CD4-positive, alpha-beta memory T cell (primary cell): ENCODE measurements at regions not wholly inside any gene's neighbourhood (a gene's known extent, or its start where the extent isn't known, plus 50 kb on each side); places are given as distances from the start of the nearest gene placed in this dataset.

Experiments
- CTCF ChIA-PET: fragments of 350-600 bp; sonication (Branson Sonifier 250); formaldehyde crosslinking; loops from one replicate; lab custom pipeline; 2021; ENCODE audit warnings: inconsistent platforms; ENCODE audit not compliant: partially characterized antibody; lab: Charles Lee
- POLR2A ChIA-PET: fragments of 350-600 bp; sonication (Branson Sonifier 250); formaldehyde crosslinking; loops from one replicate; lab custom pipeline; 2021; ENCODE audit not compliant: partially characterized antibody; lab: Charles Lee
- DNase-seq, 5 donors: peaks; one replicate each; pipeline versions ENCODE4 v3.0.0 to v3.0.0-alpha.2; 2020 to 2022; ENCODE audit warnings: mixed read lengths in 1 of 5
- H3K27ac ChIP-seq: one replicate; pipeline ENCODE4 v1.7.0; 2013; ENCODE audit warnings: low read depth, low read length
- H3K27me3 ChIP-seq: 2 replicates; pipeline ENCODE4 v1.7.0; 2013; ENCODE audit warnings: mild to moderate bottlenecking, low read length, moderate library complexity; ENCODE audit not compliant: insufficient read depth
- H3K36me3 ChIP-seq: 2 replicates; pipeline ENCODE4 v1.7.0; 2013; ENCODE audit warnings: mild to moderate bottlenecking, low read length, moderate library complexity; ENCODE audit not compliant: insufficient read depth
- H3K4me1 ChIP-seq: 2 replicates; pipeline ENCODE4 v1.7.0; 2013; ENCODE audit warnings: mild to moderate bottlenecking, low read length, moderate library complexity; ENCODE audit not compliant: insufficient read depth
- H3K4me3 ChIP-seq, 2 donors: one replicate each; pipeline ENCODE4 v1.7.0; 2013; ENCODE audit warnings: low read length in 2 of 2, mild to moderate bottlenecking in 1 of 2
- H3K9me3 ChIP-seq, 2 donors: one replicate each; pipeline ENCODE4 v1.7.0; 2013; ENCODE audit warnings: low read length in 2 of 2, control low read depth in 1 of 2; ENCODE audit not compliant: control insufficient read depth in 1 of 2
- H3K27ac Mint-ChIP-seq, 7 donors: one replicate each; pipeline ENCODE4 v1.8.0; 2020 to 2021; ENCODE audit warnings: mixed read lengths in 7 of 7, mild to moderate bottlenecking in 6 of 7, inconsistent platforms in 3 of 7, moderate library complexity in 3 of 7
- H3K27me3 Mint-ChIP-seq, 2 donors: one replicate each; pipeline ENCODE4 v1.8.0; 2020 to 2021; ENCODE audit warnings: mixed read lengths in 2 of 2
- H3K36me3 Mint-ChIP-seq, 2 donors: one replicate each; pipeline ENCODE4 v1.8.0; 2020 to 2021; ENCODE audit warnings: mixed read lengths in 2 of 2, inconsistent platforms in 1 of 2, mild to moderate bottlenecking in 1 of 2
- H3K4me1 Mint-ChIP-seq, 4 donors: one replicate each; pipeline ENCODE4 v1.8.0; 2020 to 2021; ENCODE audit warnings: mixed read lengths in 4 of 4, mild to moderate bottlenecking in 1 of 4
- H3K4me3 Mint-ChIP-seq, 8 donors: one replicate each; pipeline ENCODE4 v1.8.0; 2020 to 2021; ENCODE audit warnings: mixed read lengths in 8 of 8, mild to moderate bottlenecking in 7 of 8, moderate library complexity in 6 of 8, inconsistent platforms in 3 of 8
- H3K9me3 Mint-ChIP-seq, 8 donors: one replicate each; pipeline ENCODE4 v1.8.0; 2020 to 2021; ENCODE audit warnings: mixed read lengths in 8 of 8, mild to moderate bottlenecking in 5 of 8, inconsistent platforms in 3 of 8, moderate library complexity in 1 of 8
- intact Hi-C: fragments of 100-400 bp; cut with micrococcal nuclease; formaldehyde crosslinking; loops from one replicate; pipeline ENCODE4 v1.15.1; 2023

DNA sequence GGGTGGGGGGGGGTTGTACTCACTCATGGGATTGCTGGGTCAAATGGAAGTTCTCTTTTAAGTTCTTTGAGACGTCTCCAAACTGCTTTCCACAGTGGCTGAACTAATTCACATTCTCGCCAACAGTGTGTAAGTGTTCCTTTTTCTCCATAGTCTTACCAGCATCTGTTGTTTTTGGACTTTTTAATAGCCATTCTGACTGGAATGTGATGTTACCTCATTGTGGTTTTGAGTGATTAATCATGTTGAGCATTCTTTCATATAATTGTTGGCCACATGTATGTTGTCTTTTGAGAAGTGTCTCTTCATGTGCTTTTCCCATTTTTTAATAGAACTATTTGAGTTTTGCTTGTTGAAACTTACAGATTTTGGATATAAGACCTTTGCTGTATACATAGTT is 94.9 kb upstream of the PLPPR1 start:
- ChIA-PET POLR2A (no interaction called here), CTCF (no interaction called here)
- H3K27ac ChIP-seq, result no peak overlapping the region
- H3K27me3 Mint-ChIP-seq, result no peaks in the 10 kb centered on the region
- no peaks in the 10 kb centered on the region for H3K4me1 ChIP-seq
- no peak for DNase-seq
- H3K4me3 ChIP-seq, result no peak overlapping the region
- intact Hi-C loops, result no loop called here
- H3K9me3 Mint-ChIP-seq, result peaks cover 5 to 15% (median 11%) of the 10 kb centered on the region in 8 donors
- no peaks in the 10 kb centered on the region for H3K36me3 ChIP-seq
- no peak overlapping the region for H3K27ac Mint-ChIP-seq
- H3K27me3 ChIP-seq, result no peaks in the 10 kb centered on the region
- no peaks in the 10 kb centered on the region for H3K36me3 Mint-ChIP-seq
- no peaks in the 10 kb centered on the region for H3K4me1 Mint-ChIP-seq
- no peaks in the 10 kb centered on the region for H3K9me3 ChIP-seq
- H3K4me3 Mint-ChIP-seq, result no peak overlapping the region

DNA sequence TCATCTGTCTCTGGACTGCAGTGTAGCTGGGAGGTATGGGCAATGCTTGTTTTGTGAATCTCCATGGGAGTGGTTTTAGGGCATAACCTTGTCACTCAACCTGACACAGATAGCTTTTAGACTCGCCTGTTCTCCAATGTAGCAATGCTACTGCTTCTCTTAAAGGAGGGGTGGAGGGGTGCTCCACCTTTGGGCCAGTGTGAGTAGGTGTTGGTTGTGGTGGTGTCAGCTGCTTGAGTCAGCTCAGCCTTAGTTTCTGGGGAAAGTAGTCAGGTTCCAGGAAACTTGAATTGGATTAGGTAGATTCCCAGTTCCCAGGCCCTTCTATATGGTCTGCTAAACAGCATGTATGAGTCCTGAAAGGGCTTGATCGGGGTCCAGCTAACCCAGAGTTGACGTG is 91.1 kb upstream of the PLPPR1 start:
- no peaks in the 10 kb centered on the region for H3K27me3 Mint-ChIP-seq
- DNase-seq, result no peak
- intact Hi-C loops, result no loop called here

DNA sequence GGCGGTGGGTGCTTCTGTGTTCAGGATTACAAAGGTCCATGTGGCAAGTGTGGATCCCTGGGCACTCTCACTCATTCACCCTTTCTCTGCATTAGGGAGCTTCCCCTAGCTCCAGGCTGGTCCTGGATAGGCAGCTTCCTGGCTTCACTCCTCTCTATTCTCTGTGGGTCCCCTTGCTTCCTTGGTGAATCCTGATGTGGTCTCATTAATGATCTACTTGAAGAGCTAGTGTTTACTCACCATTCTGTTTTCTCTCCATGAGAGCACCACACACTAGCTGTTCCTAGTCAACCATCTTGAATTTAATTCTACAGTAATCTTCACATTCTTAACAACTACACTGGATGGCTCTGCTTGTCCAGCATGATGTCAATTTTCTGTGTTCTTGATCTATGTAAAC is 90.0 kb upstream of the PLPPR1 start:
- no peaks in the 10 kb centered on the region for H3K9me3 ChIP-seq
- Mint-ChIP-seq H3K4me1 (no peaks in the 10 kb centered on the region), H3K27ac (no peak overlapping the region), H3K4me3 (no peak overlapping the region), H3K36me3 (no peaks in the 10 kb centered on the region), H3K9me3 (peaks cover 4 to 17% (median 12%) of the 10 kb centered on the region in 8 donors), H3K27me3 (no peaks in the 10 kb centered on the region)
- H3K36me3 ChIP-seq, result no peaks in the 10 kb centered on the region
- no peak for DNase-seq
- H3K27me3 ChIP-seq, result no peaks in the 10 kb centered on the region
- CTCF ChIA-PET, result no interaction called here
- intact Hi-C loops, result no loop called here
- POLR2A ChIA-PET, result no interaction called here
- no peaks in the 10 kb centered on the region for H3K4me1 ChIP-seq
- H3K27ac ChIP-seq, result no peak overlapping the region
- H3K4me3 ChIP-seq, result no peak overlapping the region

More for the DNA sequence above, 91.1 kb upstream of the PLPPR1 start:
- H3K27me3 ChIP-seq, result no peaks in the 10 kb centered on the region
- Mint-ChIP-seq H3K36me3 (no peaks in the 10 kb centered on the region), H3K27ac (no peak overlapping the region), H3K4me3 (no peak overlapping the region), H3K9me3 (peaks cover 6 to 15% (median 12%) of the 10 kb centered on the region in 8 donors), H3K4me1 (no peaks in the 10 kb centered on the region)
- no peaks in the 10 kb centered on the region for H3K4me1 ChIP-seq
- ChIA-PET POLR2A (no interaction called here), CTCF (no interaction called here)
- H3K36me3 ChIP-seq, result no peaks in the 10 kb centered on the region
- no peaks in the 10 kb centered on the region for H3K9me3 ChIP-seq
- no peak overlapping the region for H3K4me3 ChIP-seq
- no peak overlapping the region for H3K27ac ChIP-seq

DNA sequence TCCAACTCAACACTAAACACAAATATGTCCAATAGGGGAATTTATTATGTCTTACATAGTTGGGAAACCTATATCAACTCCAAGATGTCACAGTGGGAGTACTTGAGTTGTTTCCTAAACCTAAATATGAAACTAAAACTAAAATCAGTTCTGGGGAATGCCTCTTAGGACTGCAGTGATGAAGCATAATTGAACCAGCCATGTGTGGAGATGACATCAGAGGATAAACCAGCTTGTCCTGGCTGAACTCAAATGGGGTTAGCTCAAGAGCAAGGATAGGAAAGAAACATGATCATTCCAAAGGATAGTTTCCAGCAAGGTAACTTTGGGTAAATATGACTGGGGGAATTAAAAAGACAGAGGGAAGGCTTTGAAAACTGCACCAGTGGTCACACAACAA is 88.9 kb upstream of the PLPPR1 start:
- Histone ChIP-seq H3K9me3 (no peaks in the 10 kb centered on the region), H3K27me3 (no peaks in the 10 kb centered on the region), H3K4me3 (no peak overlapping the region), H3K27ac (no peak overlapping the region), H3K36me3 (no peaks in the 10 kb centered on the region), H3K4me1 (no peaks in the 10 kb centered on the region)
- Mint-ChIP-seq H3K4me3 (no peak overlapping the region), H3K36me3 (no peaks in the 10 kb centered on the region), H3K9me3 (peaks cover 4 to 22% (median 12%) of the 10 kb centered on the region in 8 donors), H3K27me3 (peaks cover 0 to 2% of the 10 kb centered on the region in 2 donors), H3K27ac (no peak overlapping the region), H3K4me1 (no peaks in the 10 kb centered on the region)
- intact Hi-C loops, result no loop called here
- no peak for DNase-seq
- POLR2A ChIA-PET, result no interaction called here
- CTCF ChIA-PET, result no interaction called here

DNA sequence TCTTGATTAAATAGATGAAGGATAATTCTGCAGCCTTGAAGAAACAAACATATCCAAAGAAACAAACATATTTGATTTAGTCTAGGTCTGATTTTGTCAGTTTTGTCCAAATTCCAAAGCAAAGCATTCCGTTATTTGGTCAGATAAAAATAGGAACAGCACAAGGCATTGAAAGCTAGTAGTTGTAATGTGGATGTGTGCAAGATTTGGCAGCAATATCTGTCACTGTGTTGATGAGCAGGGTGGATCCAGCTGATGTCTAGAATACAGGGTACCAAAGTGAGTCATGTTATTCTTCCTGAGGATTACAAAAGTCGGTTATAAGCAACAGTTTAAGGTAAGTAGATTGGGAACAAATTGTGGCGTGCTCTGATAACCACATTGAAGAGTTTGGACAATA is 69.3 kb upstream of the PLPPR1 start:
- Histone ChIP-seq H3K36me3 (no peaks in the 10 kb centered on the region), H3K4me1 (no peaks in the 10 kb centered on the region), H3K9me3 (no peaks in the 10 kb centered on the region), H3K4me3 (no peak overlapping the region), H3K27me3 (no peaks in the 10 kb centered on the region), H3K27ac (no peak overlapping the region)
- H3K4me1 Mint-ChIP-seq, result no peaks in the 10 kb centered on the region
- POLR2A ChIA-PET, result no interaction called here
- CTCF ChIA-PET, result no interaction called here
- DNase-seq, result no peak
- no peaks in the 10 kb centered on the region for H3K36me3 Mint-ChIP-seq
- peaks cover 0 to 5% (median 2%) of the 10 kb centered on the region in 8 donors for H3K9me3 Mint-ChIP-seq
- H3K27me3 Mint-ChIP-seq, result peaks cover 0 to 1% of the 10 kb centered on the region in 2 donors
- no peak overlapping the region for H3K27ac Mint-ChIP-seq
- intact Hi-C loops, result no loop called here
- no peak overlapping the region for H3K4me3 Mint-ChIP-seq
